Activated T-cell treated with anti-CD3 and anti-CD28 coated beads, Interleukin-2, amount 50 U/mL, for 4 hours (primary cell): ENCODE measurements at regions not wholly inside any gene's neighbourhood (a gene's known extent, or its start where the extent isn't known, plus 50 kb on each side); places are given as distances from the start of the nearest gene placed in this dataset.
A peak's percentile ranks its signal among the peaks of the same experiment; 100 is the strongest.

Experiments used
- ATAC-seq, 2 donors: fragments of 200-7000 bp; cut with Tn5 transposase; one replicate each; pipeline ENCODE4 v1.10.0; 2021
- DNase-seq: peaks from one replicate; pipeline ENCODE4 v3.0.0-alpha.2; 2020
- H3K27me3 Mint-ChIP-seq: one replicate; pipeline ENCODE4 v1.8.0; 2021; ENCODE audit warnings: low read depth, mixed read lengths
- H3K36me3 Mint-ChIP-seq: one replicate; pipeline ENCODE4 v1.8.0; 2022; ENCODE audit warnings: mixed read lengths; ENCODE audit not compliant: insufficient read depth
- H3K4me1 Mint-ChIP-seq: one replicate; pipeline ENCODE4 v1.8.0; 2021; ENCODE audit warnings: low read depth, mixed read lengths
- H3K4me3 Mint-ChIP-seq: one replicate; pipeline ENCODE4 v1.8.0; 2021; ENCODE audit warnings: mild to moderate bottlenecking, moderate library complexity, mixed read lengths
- H3K9me3 Mint-ChIP-seq: one replicate; pipeline ENCODE4 v1.8.0; 2021; ENCODE audit warnings: mixed read lengths

- H3K4me3 Mint-ChIP-seq, result no peak overlapping the region
- DNase-seq, result no peak
- no peaks in the 10 kb centered on the region for H3K9me3 Mint-ChIP-seq
- H3K36me3 Mint-ChIP-seq, result no peaks in the 10 kb centered on the region
- no peaks in the 10 kb centered on the region for H3K4me1 Mint-ChIP-seq
- no peak for ATAC-seq
- no peaks in the 10 kb centered on the region for H3K27me3 Mint-ChIP-seq
Measured at GRCh38 chr5:146940295-146940694, 61.7 kb upstream of the PPP2R2B start.

GRCh38 chr5:146944019-146944418 lies 65.5 kb upstream of the PPP2R2B start:
- H3K4me1 Mint-ChIP-seq, result peaks cover 2% of the 10 kb centered on the region
- H3K27me3 Mint-ChIP-seq, result peaks cover 2% of the 10 kb centered on the region

GRCh38 chr5:146944764-146945616 lies 66.4 kb upstream of the PPP2R2B start:
- H3K36me3 Mint-ChIP-seq, result no peaks in the 10 kb centered on the region
- H3K4me3 Mint-ChIP-seq, result no peak overlapping the region
- ATAC-seq (no peak), DNase-seq (no peak)
- peaks cover 2% of the 10 kb centered on the region for H3K4me1 Mint-ChIP-seq
- H3K9me3 Mint-ChIP-seq, result no peaks in the 10 kb centered on the region
- peaks cover 2% of the 10 kb centered on the region for H3K27me3 Mint-ChIP-seq

More at GRCh38 chr5:146944019-146944418, 65.5 kb upstream of the PPP2R2B start:
- ATAC-seq, result no peak
- H3K9me3 Mint-ChIP-seq, result no peaks in the 10 kb centered on the region
- H3K4me3 Mint-ChIP-seq, result no peak overlapping the region
- H3K36me3 Mint-ChIP-seq, result no peaks in the 10 kb centered on the region
- no peak for DNase-seq

- ATAC-seq (no peak), DNase-seq (no peak)
- Mint-ChIP-seq H3K4me3 (no peak overlapping the region), H3K27me3 (peaks cover 2% of the 10 kb centered on the region), H3K36me3 (no peaks in the 10 kb centered on the region), H3K4me1 (peaks cover 2% of the 10 kb centered on the region), H3K9me3 (no peaks in the 10 kb centered on the region)
Measured at GRCh38 chr5:146945617-146946084, 67.1 kb upstream of the PPP2R2B start.

GRCh38 chr5:146947181-146947941 lies 68.8 kb upstream of the PPP2R2B start:
- no peaks in the 10 kb centered on the region for H3K9me3 Mint-ChIP-seq
- DNase-seq (no peak), ATAC-seq (no peak)
- H3K4me3 Mint-ChIP-seq, result no peak overlapping the region
- no peaks in the 10 kb centered on the region for H3K36me3 Mint-ChIP-seq
- H3K27me3 Mint-ChIP-seq, result peaks cover 2% of the 10 kb centered on the region
- peaks cover 2% of the 10 kb centered on the region for H3K4me1 Mint-ChIP-seq

- no peaks in the 10 kb centered on the region for H3K9me3 Mint-ChIP-seq
- H3K36me3 Mint-ChIP-seq, result no peaks in the 10 kb centered on the region
- H3K27me3 Mint-ChIP-seq, result peaks cover 3% of the 10 kb centered on the region
- ATAC-seq (no peak), DNase-seq (no peak)
- no peak overlapping the region for H3K4me3 Mint-ChIP-seq
- H3K4me1 Mint-ChIP-seq, result peaks cover 2% of the 10 kb centered on the region
Measured at GRCh38 chr5:146948666-146949065, 70.1 kb upstream of the PPP2R2B start.

GRCh38 chr5:146952168-146952567 lies 73.6 kb upstream of the PPP2R2B start:
- no peaks in the 10 kb centered on the region for H3K9me3 Mint-ChIP-seq
- peaks cover 2% of the 10 kb centered on the region for H3K4me1 Mint-ChIP-seq
- H3K27me3 Mint-ChIP-seq, result peaks cover 8% of the 10 kb centered on the region
- DNase-seq (no peak), ATAC-seq (no peak)
- H3K36me3 Mint-ChIP-seq, result no peaks in the 10 kb centered on the region
- H3K4me3 Mint-ChIP-seq, result no peak overlapping the region

- no peaks in the 10 kb centered on the region for H3K4me1 Mint-ChIP-seq
- ATAC-seq, result no peak
- no peak for DNase-seq
- H3K27me3 Mint-ChIP-seq, result peaks cover 5% of the 10 kb centered on the region
- no peaks in the 10 kb centered on the region for H3K36me3 Mint-ChIP-seq
- no peak overlapping the region for H3K4me3 Mint-ChIP-seq
- H3K9me3 Mint-ChIP-seq, result no peaks in the 10 kb centered on the region
Measured at GRCh38 chr5:146956217-146956616, 77.7 kb upstream of the PPP2R2B start.

- H3K4me3 Mint-ChIP-seq, result no peak overlapping the region
- H3K36me3 Mint-ChIP-seq, result no peaks in the 10 kb centered on the region
- H3K4me1 Mint-ChIP-seq, result no peaks in the 10 kb centered on the region
- no peak for ATAC-seq
- no peaks in the 10 kb centered on the region for H3K9me3 Mint-ChIP-seq
- H3K27me3 Mint-ChIP-seq, result no peaks in the 10 kb centered on the region
- DNase-seq, result no peak
Measured at GRCh38 chr5:146959360-146959759, 80.8 kb upstream of the PPP2R2B start.

- Mint-ChIP-seq H3K36me3 (no peaks in the 10 kb centered on the region), H3K4me1 (no peaks in the 10 kb centered on the region), H3K27me3 (no peaks in the 10 kb centered on the region), H3K9me3 (no peaks in the 10 kb centered on the region), H3K4me3 (no peak overlapping the region)
- no peak for DNase-seq
- no peak for ATAC-seq
Measured at GRCh38 chr5:146962801-146963355, 84.3 kb upstream of the PPP2R2B start.

GRCh38 chr5:146965761-146966659 lies 87.5 kb upstream of the PPP2R2B start:
- no peaks in the 10 kb centered on the region for H3K9me3 Mint-ChIP-seq
- H3K36me3 Mint-ChIP-seq, result no peaks in the 10 kb centered on the region
- H3K4me3 Mint-ChIP-seq, result no peak overlapping the region
- no peaks in the 10 kb centered on the region for H3K4me1 Mint-ChIP-seq
- no peaks in the 10 kb centered on the region for H3K27me3 Mint-ChIP-seq
- DNase-seq (peak; percentile 22), ATAC-seq (peak; percentile 72 to 74)

GRCh38 chr5:146967646-146968045 lies 89.1 kb upstream of the PPP2R2B start:
- no peaks in the 10 kb centered on the region for H3K27me3 Mint-ChIP-seq
- DNase-seq (no peak), ATAC-seq (no peak)
- no peaks in the 10 kb centered on the region for H3K36me3 Mint-ChIP-seq
- no peaks in the 10 kb centered on the region for H3K4me1 Mint-ChIP-seq
- H3K9me3 Mint-ChIP-seq, result no peaks in the 10 kb centered on the region
- no peak overlapping the region for H3K4me3 Mint-ChIP-seq

- ATAC-seq, result no peak
- H3K27me3 Mint-ChIP-seq, result no peaks in the 10 kb centered on the region
- no peaks in the 10 kb centered on the region for H3K4me1 Mint-ChIP-seq
- H3K9me3 Mint-ChIP-seq, result no peaks in the 10 kb centered on the region
- no peaks in the 10 kb centered on the region for H3K36me3 Mint-ChIP-seq
- no peak overlapping the region for H3K4me3 Mint-ChIP-seq
- DNase-seq, result no peak
Measured at GRCh38 chr5:146971401-146971800, 92.8 kb upstream of the PPP2R2B start.

GRCh38 chr5:146986469-146986868 lies 107.9 kb upstream of the PPP2R2B start:
- DNase-seq (no peak), ATAC-seq (no peak)
- H3K27me3 Mint-ChIP-seq, result peaks cover 18% of the 10 kb centered on the region
- no peaks in the 10 kb centered on the region for H3K36me3 Mint-ChIP-seq
- no peak overlapping the region for H3K4me3 Mint-ChIP-seq
- H3K4me1 Mint-ChIP-seq, result no peaks in the 10 kb centered on the region
- peaks cover 40% of the 10 kb centered on the region for H3K9me3 Mint-ChIP-seq
